GM12875 (cell line): ENCODE measurements at regions not wholly inside any gene's neighbourhood (a gene's known extent, or its start where the extent isn't known, plus 50 kb on each side); places are given as distances from the start of the nearest gene placed in this dataset.

ENCODE experiments used
- H3K4me3 ChIP-seq: one replicate; pipeline ENCODE4 v1.5.1; 2011; ENCODE audit warnings: low read depth, low read length, control low read depth
- TF ChIP-seq, protein P1 (sequence below): IDR thresholded peaks from 2 replicates; pipeline ENCODE4 v1.5.1; 2011; ENCODE audit warnings: low read depth, mild to moderate bottlenecking, control low read depth, inconsistent platforms, low read length, moderate library complexity, borderline replicate concordance; ENCODE audit not compliant: insufficient read depth

- TF ChIP-seq, protein P1, sequence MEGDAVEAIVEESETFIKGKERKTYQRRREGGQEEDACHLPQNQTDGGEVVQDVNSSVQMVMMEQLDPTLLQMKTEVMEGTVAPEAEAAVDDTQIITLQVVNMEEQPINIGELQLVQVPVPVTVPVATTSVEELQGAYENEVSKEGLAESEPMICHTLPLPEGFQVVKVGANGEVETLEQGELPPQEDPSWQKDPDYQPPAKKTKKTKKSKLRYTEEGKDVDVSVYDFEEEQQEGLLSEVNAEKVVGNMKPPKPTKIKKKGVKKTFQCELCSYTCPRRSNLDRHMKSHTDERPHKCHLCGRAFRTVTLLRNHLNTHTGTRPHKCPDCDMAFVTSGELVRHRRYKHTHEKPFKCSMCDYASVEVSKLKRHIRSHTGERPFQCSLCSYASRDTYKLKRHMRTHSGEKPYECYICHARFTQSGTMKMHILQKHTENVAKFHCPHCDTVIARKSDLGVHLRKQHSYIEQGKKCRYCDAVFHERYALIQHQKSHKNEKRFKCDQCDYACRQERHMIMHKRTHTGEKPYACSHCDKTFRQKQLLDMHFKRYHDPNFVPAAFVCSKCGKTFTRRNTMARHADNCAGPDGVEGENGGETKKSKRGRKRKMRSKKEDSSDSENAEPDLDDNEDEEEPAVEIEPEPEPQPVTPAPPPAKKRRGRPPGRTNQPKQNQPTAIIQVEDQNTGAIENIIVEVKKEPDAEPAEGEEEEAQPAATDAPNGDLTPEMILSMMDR, result no peak
- H3K4me3 ChIP-seq, result no peak overlapping the region
These were observed 119.5 kb upstream of the MDFIC2 start for GRCh38 chr3:70431911-70432310.

GRCh38 chr3:70426071-70426470, 113.6 kb upstream of the MDFIC2 start:
- TF ChIP-seq, protein P1, result no peak
- no peak overlapping the region for H3K4me3 ChIP-seq

DNA sequence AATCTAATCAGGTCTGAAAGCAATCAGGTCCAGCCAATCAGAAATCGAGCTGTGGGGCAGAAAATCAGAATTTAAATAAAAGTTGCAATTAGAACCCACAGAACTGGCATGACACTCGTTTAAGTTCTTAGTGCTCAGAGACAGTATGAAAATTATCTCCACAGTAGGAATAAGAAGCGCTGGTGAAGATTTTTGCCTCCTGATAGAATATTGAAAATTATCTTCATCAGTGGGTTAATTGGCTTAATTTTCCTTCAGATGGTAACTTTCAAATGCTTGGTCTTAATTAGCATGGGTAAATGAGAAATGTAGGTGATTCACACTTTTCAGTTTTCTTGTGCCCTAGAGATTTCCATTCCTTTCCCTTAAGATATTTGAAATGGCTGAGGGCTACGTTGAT, 109.1 kb upstream of the MDFIC2 start:
- no peak overlapping the region for H3K4me3 ChIP-seq
- TF ChIP-seq, protein P1, result no peak

GRCh38 chr3:70409018-70409417, 96.6 kb upstream of the MDFIC2 start:
- TF ChIP-seq, protein P1, result no peak
- no peak overlapping the region for H3K4me3 ChIP-seq

DNA sequence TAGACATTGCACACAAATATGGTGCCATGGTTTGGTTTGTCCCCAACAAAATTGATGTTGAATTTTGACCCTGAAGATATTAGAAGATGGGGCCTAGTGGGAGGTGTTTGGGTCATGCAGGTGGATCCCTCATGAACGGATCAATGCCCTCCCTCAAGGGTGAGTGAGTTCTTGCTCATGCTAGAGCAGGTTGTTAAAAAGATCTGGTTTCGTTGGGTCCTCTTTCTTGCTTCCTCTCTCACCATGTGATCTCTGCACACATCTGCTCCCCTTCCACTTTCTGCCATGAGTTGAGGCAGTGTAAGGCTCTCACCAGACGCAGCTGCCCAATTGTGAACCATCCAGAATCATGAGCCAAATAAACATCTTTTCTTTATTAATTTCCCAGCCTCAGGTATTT, 87.8 kb upstream of the MDFIC2 start:
- TF ChIP-seq, protein P1, result no peak
- H3K4me3 ChIP-seq, result no peak overlapping the region

DNA sequence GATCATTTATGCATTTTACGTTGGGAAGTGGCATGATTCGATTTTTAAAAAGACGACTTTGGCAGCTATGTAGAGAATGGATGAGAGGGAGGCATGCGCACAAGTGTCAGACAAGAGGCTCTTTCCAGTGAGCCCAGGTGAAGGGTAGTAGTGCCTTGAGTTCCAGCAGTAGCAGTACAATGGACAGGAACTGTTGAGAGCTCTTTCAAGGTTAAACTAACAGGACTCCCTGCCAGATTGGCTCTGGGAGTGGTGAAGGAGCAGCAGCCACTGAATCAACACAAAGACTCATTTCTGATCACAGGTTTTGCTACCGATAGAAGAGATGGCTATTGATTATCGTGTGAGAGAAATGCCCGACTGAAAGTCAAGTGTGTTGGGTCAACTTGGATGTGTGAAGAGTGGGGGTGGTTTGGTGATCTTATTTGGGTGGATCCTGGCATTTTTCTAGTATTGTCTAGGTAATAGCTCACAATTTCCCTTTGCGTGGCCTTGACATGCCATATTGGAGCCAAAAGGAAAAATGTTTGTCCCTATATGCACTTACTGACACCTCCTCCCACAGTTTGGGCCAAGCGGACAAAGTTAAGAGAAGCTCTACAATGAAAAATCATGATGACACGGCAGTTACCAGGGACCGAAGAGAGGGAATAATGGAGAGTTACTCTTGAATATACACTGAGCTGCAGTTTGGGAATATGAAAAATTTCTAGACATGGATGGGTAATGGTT, 81.6 kb upstream of the MDFIC2 start:
- H3K4me3 ChIP-seq, result no peak overlapping the region
- TF ChIP-seq, protein P1, result no peak

GRCh38 chr3:70392227-70392626, 79.8 kb upstream of the MDFIC2 start:
- no peak overlapping the region for H3K4me3 ChIP-seq
- TF ChIP-seq, protein P1, result no peak
